Keratinocyte (primary cell): ENCODE measurements at regions not wholly inside any gene's neighbourhood (a gene's known extent, or its start where the extent isn't known, plus 50 kb on each side); places are given as distances from the start of the nearest gene placed in this dataset.

ENCODE experiments used
- DNase-seq: peaks from one replicate; pipeline ENCODE4 v3.0.0-alpha.2; 2011; ENCODE audit warnings: low read depth, missing footprints, low spot score
- FAIRE-seq: peaks from 2 replicates; lab custom pipeline; 2011; peaks lifted over from hg19 to GRCh38; lab: Jason Lieb, UNC
- H2AFZ ChIP-seq: 2 replicates; pipeline ENCODE4 v1.6.0; 2012; ENCODE audit warnings: low read length, control low read depth, inconsistent platforms; ENCODE audit not compliant: control insufficient read depth
- H3K27ac ChIP-seq: 2 replicates; pipeline ENCODE4 v1.5.1; 2011; ENCODE audit warnings: low read length; ENCODE audit not compliant: control insufficient read depth, insufficient read depth
- H3K27me3 ChIP-seq: 3 replicates; pipeline ENCODE4 v1.6.0; 2011; ENCODE audit warnings: low read length; ENCODE audit not compliant: control insufficient read depth, insufficient read depth; ENCODE audit errors: extremely low read depth
- H3K36me3 ChIP-seq, 2 experiments: 2 replicates in 1 of 2; 3 replicates in 1 of 2; pipeline ENCODE4 v1.5.1; 2011; ENCODE audit warnings: low read length in 2 of 2, mild to moderate bottlenecking in 1 of 2; ENCODE audit not compliant: control insufficient read depth in 2 of 2, insufficient read depth in 2 of 2; ENCODE audit errors: extremely low read depth in 1 of 2
- H3K4me1 ChIP-seq: 3 replicates; pipeline ENCODE4 v1.5.1; 2011; ENCODE audit warnings: low read length; ENCODE audit not compliant: control insufficient read depth, insufficient read depth; ENCODE audit errors: extremely low read depth
- H3K4me2 ChIP-seq: 3 replicates; pipeline ENCODE4 v1.6.0; 2011; ENCODE audit warnings: low read depth, low read length; ENCODE audit not compliant: control insufficient read depth, insufficient read depth; ENCODE audit errors: extremely low read depth
- H3K4me3 ChIP-seq, 3 experiments: fragments of 200-600 bp in 1 of 3; sonication (generic) in 1 of 3; 2 replicates in 2 of 3; 3 replicates in 1 of 3; pipeline ENCODE4 v1.5.1; 2011 to 2016; ENCODE audit warnings: low read length in 3 of 3, mild to moderate bottlenecking in 3 of 3, control low read depth in 2 of 3, inconsistent platforms in 1 of 3, low read depth in 1 of 3, mixed read lengths in 1 of 3, mixed run types in 1 of 3, moderate library complexity in 1 of 3; ENCODE audit not compliant: control insufficient read depth in 2 of 3, insufficient read depth in 2 of 3; ENCODE audit errors: extremely low read depth in 1 of 3
- H3K79me2 ChIP-seq: 2 replicates; pipeline ENCODE4 v1.6.0; 2012; ENCODE audit warnings: low read length; ENCODE audit not compliant: control insufficient read depth, insufficient read depth
- H3K9ac ChIP-seq: 3 replicates; pipeline ENCODE4 v1.6.0; 2011; ENCODE audit warnings: low read length; ENCODE audit not compliant: control insufficient read depth, insufficient read depth; ENCODE audit errors: extremely low read depth
- H3K9me1 ChIP-seq: 3 replicates; pipeline ENCODE4 v1.6.0; 2011; ENCODE audit warnings: low read length; ENCODE audit not compliant: control insufficient read depth, insufficient read depth; ENCODE audit errors: extremely low read depth
- H3K9me3 ChIP-seq: 2 replicates; pipeline ENCODE4 v1.5.1; 2012; ENCODE audit warnings: low read depth, low read length; ENCODE audit not compliant: control insufficient read depth
- H4K20me1 ChIP-seq: 3 replicates; pipeline ENCODE4 v1.6.0; 2011; ENCODE audit warnings: low read length; ENCODE audit not compliant: control insufficient read depth, insufficient read depth; ENCODE audit errors: extremely low read depth
- EZH2 ChIP-seq: IDR thresholded peaks from one replicate; pipeline ENCODE4 v1.6.1; 2012; ENCODE audit warnings: inconsistent platforms, mild to moderate bottlenecking, low read length, moderate library complexity
- dilution Hi-C: fragments of 300-500 bp; cut with MboI; formaldehyde crosslinking; loops from one replicate; pipeline ENCODE4 v1.7.0; 2020; ENCODE audit warnings: low sequenced_read_pairs; ENCODE audit not compliant: extremely low pct_ligation_motif_present
- TF ChIP-seq, protein P1 (sequence below), 3 experiments: IDR thresholded peaks in 1 of 3; conservative IDR thresholded peaks in 1 of 3; optimal IDR thresholded peaks in 1 of 3; 2 replicates in 2 of 3; 3 replicates in 1 of 3; pipeline versions ENCODE3 to v1.5.1; 2011; ENCODE audit warnings: low read length in 3 of 3, mild to moderate bottlenecking in 3 of 3, moderate library complexity in 2 of 3, control low read depth in 1 of 3, inconsistent platforms in 1 of 3; ENCODE audit not compliant: insufficient read depth in 2 of 3; ENCODE audit errors: extremely low read depth in 1 of 3

GRCh38 chr21:17428484-17428869 is 84.4 kb upstream of the CXADR start:
- H3K36me3 ChIP-seq = no peaks in the 10 kb centered on the region
- H2AFZ ChIP-seq = no peak overlapping the region
- TF ChIP-seq EZH2 = no peak
- TF ChIP-seq, protein P1, sequence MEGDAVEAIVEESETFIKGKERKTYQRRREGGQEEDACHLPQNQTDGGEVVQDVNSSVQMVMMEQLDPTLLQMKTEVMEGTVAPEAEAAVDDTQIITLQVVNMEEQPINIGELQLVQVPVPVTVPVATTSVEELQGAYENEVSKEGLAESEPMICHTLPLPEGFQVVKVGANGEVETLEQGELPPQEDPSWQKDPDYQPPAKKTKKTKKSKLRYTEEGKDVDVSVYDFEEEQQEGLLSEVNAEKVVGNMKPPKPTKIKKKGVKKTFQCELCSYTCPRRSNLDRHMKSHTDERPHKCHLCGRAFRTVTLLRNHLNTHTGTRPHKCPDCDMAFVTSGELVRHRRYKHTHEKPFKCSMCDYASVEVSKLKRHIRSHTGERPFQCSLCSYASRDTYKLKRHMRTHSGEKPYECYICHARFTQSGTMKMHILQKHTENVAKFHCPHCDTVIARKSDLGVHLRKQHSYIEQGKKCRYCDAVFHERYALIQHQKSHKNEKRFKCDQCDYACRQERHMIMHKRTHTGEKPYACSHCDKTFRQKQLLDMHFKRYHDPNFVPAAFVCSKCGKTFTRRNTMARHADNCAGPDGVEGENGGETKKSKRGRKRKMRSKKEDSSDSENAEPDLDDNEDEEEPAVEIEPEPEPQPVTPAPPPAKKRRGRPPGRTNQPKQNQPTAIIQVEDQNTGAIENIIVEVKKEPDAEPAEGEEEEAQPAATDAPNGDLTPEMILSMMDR (optimal IDR thresholded peaks at IDR 0.05 in 1 of 3, IDR thresholded peaks at IDR 0.05 in 1 of 3, conservative IDR thresholded peaks at IDR 0.05 in 1 of 3; ENCODE audit: extremely low read depth in 1 of 3, insufficient read depth in 2 of 3, low read length in 3 of 3) = no peak
- no peak overlapping the region for H3K9ac ChIP-seq
- no peak overlapping the region for H3K4me3 ChIP-seq
- H3K4me2 ChIP-seq = no peak overlapping the region
- no peaks in the 10 kb centered on the region for H4K20me1 ChIP-seq
- dilution Hi-C loops = no loop called here
- no peak for FAIRE-seq
- no peak overlapping the region for H3K27ac ChIP-seq
- no peaks in the 10 kb centered on the region for H3K9me1 ChIP-seq
- H3K79me2 ChIP-seq = no peaks in the 10 kb centered on the region
- H3K4me1 ChIP-seq = no peaks in the 10 kb centered on the region
- H3K27me3 ChIP-seq = no peaks in the 10 kb centered on the region
- DNase-seq = no peak
- no peaks in the 10 kb centered on the region for H3K9me3 ChIP-seq

GRCh38 chr21:17428980-17429379 is 83.9 kb upstream of the CXADR start:
- no peak overlapping the region for H3K4me3 ChIP-seq
- no peak for FAIRE-seq

More at GRCh38 chr21:17428980-17429379, 83.9 kb upstream of the CXADR start:
- Histone ChIP-seq H3K4me2 (no peak overlapping the region), H4K20me1 (no peaks in the 10 kb centered on the region), H3K4me1 (no peaks in the 10 kb centered on the region), H3K36me3 (no peaks in the 10 kb centered on the region), H2AFZ (no peak overlapping the region), H3K79me2 (no peaks in the 10 kb centered on the region), H3K27ac (no peak overlapping the region), H3K9ac (no peak overlapping the region), H3K27me3 (no peaks in the 10 kb centered on the region), H3K9me1 (no peaks in the 10 kb centered on the region), H3K9me3 (no peaks in the 10 kb centered on the region)
- DNase-seq = no peak
- dilution Hi-C loops = no loop called here
- TF ChIP-seq, protein P1 (optimal IDR thresholded peaks at IDR 0.05 in 1 of 3, IDR thresholded peaks at IDR 0.05 in 1 of 3, conservative IDR thresholded peaks at IDR 0.05 in 1 of 3; ENCODE audit: extremely low read depth in 1 of 3, insufficient read depth in 2 of 3, low read length in 3 of 3) = no peak
- TF ChIP-seq EZH2 = no peak
